Sigmoid colon (tissue), 4 donors: ENCODE measurements at regions not wholly inside any gene's neighbourhood (a gene's known extent, or its start where the extent isn't known, plus 50 kb on each side); places are given as distances from the start of the nearest gene placed in this dataset.

Source experiments
- EP300 ChIP-seq, 4 donors: sonication (generic); formaldehyde crosslinking; IDR thresholded peaks; one replicate each; pipeline ENCODE4 v1.6.1; 2017; ENCODE audit warnings: antibody characterized with exemption in 4 of 4
- POLR2AphosphoS5 ChIP-seq, 4 donors: sonication (generic); formaldehyde crosslinking; IDR thresholded peaks; one replicate each; pipeline ENCODE4 v1.6.1; 2017; ENCODE audit warnings: antibody characterized with exemption in 4 of 4
- TF ChIP-seq, protein P1 (sequence below), 4 experiments: fragments of 450-650 bp in 3 of 4; fragments of 200-600 bp in 1 of 4; IDR thresholded peaks; one replicate each; pipeline ENCODE4 v1.5.1; 2016 to 2019; ENCODE audit warnings: antibody characterized with exemption in 4 of 4, mild to moderate bottlenecking in 3 of 4, moderate library complexity in 2 of 4

DNA sequence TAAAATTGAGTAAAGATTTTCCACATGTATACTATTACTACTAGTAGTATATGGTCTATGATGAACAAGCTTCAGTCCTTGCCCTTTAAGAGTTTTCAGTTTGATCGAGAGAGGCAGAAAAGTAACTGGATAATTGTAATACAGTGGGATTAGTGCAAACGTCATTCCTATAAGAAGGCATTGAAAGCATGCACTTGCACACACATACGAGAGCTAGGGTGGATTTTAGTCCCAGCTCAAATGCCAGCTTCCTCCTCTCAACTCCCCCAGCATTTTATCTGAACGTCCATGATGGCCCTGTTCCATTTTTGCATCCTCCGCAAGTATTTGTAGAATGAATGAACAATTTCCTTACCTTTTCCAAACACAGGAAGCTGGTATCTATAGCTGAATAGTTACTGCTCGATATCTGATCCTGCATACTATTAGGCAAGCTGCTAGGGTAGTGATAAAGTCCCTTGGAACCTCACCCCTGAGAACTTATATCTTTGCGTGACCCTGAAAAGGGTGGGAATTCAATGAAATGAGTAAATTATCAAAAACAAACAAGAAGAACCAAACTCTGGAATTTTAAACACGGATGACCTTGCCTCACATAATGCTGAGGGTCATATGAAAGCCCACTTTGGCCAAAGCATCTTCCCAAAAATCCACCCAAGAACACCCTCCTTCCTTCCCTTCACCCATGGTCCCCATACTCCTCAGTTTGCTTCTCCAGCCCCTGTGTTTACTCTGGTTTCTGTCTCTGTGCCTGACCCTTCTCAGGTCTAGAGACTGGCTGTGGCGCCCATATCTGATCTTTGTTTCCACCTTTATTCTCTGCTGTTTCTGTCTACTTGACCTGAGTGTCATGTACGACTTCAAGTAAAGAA is 60.5 kb downstream of the TMEM100 start:
- TF ChIP-seq POLR2AphosphoS5 (IDR thresholded peaks at IDR 0.05) (no peak), EP300 (IDR thresholded peaks at IDR 0.05) (no peak)
- TF ChIP-seq, protein P1, sequence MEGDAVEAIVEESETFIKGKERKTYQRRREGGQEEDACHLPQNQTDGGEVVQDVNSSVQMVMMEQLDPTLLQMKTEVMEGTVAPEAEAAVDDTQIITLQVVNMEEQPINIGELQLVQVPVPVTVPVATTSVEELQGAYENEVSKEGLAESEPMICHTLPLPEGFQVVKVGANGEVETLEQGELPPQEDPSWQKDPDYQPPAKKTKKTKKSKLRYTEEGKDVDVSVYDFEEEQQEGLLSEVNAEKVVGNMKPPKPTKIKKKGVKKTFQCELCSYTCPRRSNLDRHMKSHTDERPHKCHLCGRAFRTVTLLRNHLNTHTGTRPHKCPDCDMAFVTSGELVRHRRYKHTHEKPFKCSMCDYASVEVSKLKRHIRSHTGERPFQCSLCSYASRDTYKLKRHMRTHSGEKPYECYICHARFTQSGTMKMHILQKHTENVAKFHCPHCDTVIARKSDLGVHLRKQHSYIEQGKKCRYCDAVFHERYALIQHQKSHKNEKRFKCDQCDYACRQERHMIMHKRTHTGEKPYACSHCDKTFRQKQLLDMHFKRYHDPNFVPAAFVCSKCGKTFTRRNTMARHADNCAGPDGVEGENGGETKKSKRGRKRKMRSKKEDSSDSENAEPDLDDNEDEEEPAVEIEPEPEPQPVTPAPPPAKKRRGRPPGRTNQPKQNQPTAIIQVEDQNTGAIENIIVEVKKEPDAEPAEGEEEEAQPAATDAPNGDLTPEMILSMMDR (IDR thresholded peaks at IDR 0.05): no peak
